ENCODE measurements at regions not wholly inside any gene's neighbourhood (a gene's known extent, or its start where the extent isn't known, plus 50 kb on each side); places are given as distances from the start of the nearest gene placed in this dataset.
"Not testable (repeated sequence)": the region's sequence is repeated elsewhere in the genome, so short reads cannot be mapped to it uniquely, and the experiment has no call there.

DNA sequence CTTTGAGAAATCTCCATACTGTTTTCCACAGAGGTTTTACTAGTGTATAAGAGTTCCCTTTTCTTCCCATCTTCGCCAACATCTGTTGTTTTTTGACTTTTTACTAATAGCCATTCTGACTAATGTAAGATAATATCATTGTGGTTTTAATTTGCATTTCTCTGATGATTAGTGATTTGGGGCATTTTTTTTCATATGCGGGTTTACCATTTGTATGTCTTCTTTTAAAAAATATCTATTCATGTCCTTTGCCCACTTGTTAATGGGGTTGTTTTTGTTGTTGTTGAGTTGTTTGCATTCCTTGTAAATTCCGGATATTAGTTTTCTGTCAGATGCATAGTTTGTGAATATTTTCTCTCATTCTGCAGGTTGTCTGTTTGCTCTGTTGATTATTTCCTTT, 167.1 kb downstream of the PRL start:
- no peak for DNase-seq

GRCh38 chr6:22132656-22133055, 164.2 kb downstream of the PRL start:
- no peak for DNase-seq

DNA sequence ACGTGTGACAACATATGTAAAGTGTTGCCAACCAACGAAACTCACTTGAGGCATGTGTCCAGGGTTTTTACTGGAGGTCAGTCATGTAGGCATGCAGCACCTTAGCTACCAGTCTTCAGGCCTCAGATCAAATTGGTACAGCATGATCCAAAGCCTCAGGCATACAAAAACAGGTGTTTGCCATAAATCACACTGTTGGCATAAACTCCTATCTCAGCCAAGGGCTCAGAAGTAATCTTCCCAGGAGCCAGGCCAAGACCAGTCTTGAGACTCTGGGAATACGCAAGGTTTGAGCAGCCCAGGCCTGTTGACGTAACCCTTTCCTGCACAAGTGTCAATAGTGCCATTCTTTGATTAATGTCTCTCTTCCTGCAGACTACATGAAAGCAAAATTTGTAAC, 163.5 kb downstream of the PRL start:
- DNase-seq: no peak

DNA sequence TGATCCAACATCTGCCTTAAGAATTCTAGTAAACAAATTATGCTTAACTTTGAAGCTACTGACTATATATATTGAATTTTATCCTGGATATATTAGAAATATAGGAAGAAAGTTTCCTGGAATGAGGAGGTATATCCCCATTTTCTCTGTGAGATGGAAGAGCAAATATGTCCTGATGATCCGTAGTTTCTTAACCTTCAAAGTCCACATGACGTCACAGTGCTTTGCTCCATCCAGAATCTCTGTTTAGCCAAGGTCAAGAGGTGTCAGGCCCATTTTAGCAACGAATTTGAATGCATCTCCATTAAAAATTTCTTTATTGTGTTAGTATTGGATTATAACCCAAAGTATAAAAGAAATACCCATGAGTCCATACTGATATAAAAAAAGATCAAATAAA, 162.5 kb downstream of the PRL start:
- DNase-seq: no peak

GRCh38 chr6:22135395-22135794, 161.4 kb downstream of the PRL start:
- no peak for DNase-seq

- DNase-seq: not testable (repeated sequence)
Measured at GRCh38 chr6:22140736-22141135, 156.1 kb downstream of the PRL start.

DNA sequence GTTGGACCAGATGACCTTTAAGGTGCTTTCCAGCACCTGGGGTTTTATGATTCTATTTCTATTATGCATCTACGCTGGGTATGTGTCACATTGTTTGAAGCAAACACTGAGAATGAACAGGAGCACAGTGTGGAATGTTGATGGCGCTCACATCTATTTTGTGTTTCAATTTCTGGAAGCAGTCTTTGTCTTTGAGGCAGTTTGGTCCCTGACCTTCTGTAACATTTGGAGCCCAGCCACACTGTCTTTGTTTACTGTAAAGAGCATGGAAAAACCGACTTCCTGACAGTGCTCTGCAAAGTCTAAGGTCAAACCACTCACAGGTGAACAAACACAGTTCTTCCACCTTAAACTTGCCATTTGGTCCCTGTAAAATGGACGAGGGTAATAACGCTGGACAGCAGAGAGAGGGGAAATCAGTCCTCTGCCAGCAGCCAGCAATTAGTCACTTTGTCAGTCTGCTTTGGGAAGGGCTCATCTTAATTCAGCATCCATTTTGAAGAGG, 155.5 kb downstream of the PRL start:
- no peak for DNase-seq

- no peak for DNase-seq
Measured at GRCh38 chr6:22142856-22143255, 154.0 kb downstream of the PRL start.

- DNase-seq: no peak
Measured at GRCh38 chr6:22145376-22145775, 151.5 kb downstream of the PRL start.

DNA sequence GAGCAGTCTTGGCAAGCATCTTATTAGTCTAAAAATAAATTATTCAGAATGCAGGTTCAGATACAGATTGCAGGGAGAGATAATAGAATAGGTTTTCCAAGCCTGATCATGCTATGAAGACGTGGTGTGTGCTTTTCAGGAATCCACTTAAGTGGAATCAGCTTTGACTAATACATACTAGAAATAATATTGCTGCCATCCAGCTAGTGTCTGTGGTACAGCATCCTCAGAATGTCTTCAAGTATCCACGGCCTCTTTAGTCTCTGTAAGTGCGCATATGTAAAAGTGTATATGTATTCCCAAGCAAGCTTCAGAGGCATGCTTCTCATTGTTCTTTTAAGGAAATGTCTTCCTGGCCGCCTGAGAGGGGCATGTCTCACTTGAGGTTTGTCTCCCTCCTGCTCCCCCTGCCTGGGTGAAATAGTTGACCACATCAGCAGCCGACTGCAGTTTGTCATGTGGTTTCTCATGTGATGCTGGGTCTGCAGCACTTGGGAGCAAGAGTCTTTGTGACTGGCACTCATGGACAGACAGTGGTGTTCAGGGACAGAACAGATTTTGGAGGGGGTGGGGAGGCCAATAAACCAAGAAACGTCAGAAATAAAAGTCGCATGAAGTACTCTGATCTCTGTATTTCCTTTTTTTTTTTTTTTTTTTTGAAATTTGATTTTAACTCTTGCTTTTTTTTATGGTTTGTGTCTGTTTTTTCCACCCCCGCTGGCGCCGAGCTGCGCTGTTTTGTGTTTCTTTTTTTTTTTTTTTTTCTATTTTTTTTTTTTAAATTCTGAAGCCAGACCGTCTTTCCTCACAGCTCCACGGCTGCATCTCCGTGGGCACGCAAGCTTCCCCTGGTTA, 150.8 kb downstream of the PRL start:
- no peak for DNase-seq

DNA sequence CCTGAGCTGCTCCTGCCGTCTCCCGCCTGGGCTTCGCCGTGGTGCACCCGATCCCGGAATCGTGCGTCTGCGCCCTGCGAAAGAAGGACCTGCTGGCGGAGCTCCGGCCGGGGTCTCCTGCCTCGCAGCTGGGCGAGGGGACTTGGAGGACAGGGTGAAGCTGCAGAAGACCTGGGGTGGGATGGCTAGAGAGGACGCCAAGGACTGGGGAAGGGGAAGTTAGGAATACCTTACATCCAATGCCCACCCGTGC, 150.2 kb downstream of the PRL start:
- DNase-seq: no peak

- no peak for DNase-seq
Measured at GRCh38 chr6:22146931-22147701, 149.7 kb downstream of the PRL start.

DNA sequence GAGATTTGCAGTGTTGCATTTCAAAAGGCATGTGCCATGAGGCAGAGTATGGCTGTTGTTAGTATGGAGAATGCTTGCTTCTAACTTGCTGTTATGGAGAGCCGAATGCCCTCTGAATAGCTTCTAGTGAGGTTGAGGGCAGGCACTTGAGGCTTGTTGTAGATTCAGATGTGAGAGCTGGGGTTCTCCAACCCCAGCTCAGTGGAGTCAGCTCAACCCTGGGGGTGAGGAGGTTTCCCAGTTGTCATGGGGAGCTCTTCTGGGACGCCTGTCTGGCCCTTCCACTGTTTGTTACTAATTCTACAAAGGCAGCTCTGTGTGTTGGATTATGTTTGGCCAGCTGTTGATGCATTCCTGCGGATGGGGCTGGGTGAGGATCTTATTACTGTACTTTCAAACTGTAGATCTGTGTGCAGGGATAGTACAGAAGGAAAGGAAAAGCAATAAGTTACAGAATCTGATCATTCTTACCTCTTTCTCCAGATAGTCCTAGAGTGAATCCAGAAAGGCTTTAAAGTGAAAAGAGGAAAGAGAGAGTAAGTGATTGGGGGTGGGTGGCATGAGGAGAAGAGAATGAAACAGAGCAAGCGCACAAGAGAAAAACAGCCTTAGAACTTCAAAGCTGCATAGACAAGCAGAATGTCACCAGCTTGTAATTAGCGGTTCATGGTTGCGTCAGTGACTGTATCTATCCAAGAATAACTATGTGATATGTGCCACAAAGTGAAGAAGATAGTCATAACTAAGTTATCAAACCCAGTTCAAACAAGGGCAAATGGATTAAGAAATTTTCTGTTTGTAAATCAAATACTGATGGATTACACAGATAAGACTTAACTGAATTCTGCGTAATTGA, 148.7 kb downstream of the PRL start:
- no peak for DNase-seq

- DNase-seq: no peak
Measured at GRCh38 chr6:22149096-22149495, 147.7 kb downstream of the PRL start.

GRCh38 chr6:22149501-22150367, 147.1 kb downstream of the PRL start:
- no peak for DNase-seq

GRCh38 chr6:22150368-22151035, 146.3 kb downstream of the PRL start:
- no peak for DNase-seq

DNA sequence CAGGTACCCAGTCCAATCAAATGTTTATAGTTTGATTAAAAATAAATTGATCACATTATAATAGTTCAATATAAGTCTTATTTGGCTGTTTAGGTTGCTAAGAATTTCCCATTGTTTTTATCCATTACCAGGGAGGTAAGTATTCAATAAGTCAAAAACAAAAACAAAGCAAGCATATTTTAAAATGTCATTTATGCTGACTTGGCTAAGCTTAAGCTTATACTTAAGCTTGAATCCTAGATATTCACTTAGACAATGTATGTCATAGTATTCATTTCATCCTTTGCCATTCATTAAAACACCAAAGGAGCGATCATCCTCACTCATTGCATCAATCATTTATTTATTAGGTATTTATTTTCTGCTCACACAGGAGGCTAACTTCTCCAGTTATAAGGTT, 144.9 kb downstream of the PRL start:
- DNase-seq: no peak

GRCh38 chr6:22152841-22153240, 144.0 kb downstream of the PRL start:
- DNase-seq: no peak

- DNase-seq: no peak
Measured at GRCh38 chr6:22153384-22154158, 143.3 kb downstream of the PRL start.

GRCh38 chr6:22155551-22155950, 141.3 kb downstream of the PRL start:
- no peak for DNase-seq

DNA sequence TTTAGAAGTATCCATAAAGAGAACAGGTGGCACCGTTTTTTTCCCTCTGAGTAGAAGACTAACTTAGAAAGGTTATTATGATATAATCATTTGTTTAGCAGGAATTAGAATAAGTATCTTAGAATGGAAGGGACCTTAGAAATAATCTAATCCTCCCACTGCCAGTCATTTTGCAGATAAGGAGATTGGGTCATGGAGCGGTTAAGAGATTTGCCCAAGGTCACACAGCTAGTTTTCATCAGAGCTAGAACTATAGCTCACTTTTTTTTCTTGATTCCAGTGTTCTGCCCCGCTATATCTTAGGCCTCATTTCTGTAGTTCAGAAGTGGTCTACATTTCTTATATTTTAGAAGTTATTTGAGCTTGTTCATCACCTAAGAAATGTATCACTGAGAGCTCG, 139.6 kb downstream of the PRL start:
- DNase-seq: no peak

Data from GOT3 (cell line).